Muscle layer of duodenum (tissue), 2 donors: ENCODE measurements at regions not wholly inside any gene's neighbourhood (a gene's known extent, or its start where the extent isn't known, plus 50 kb on each side); places are given as distances from the start of the nearest gene placed in this dataset.
A peak's percentile ranks its signal among the peaks of the same experiment; 100 is the strongest.

Source experiments
- H3K27ac ChIP-seq: one replicate; pipeline ENCODE4 v1.7.0; 2013; ENCODE audit warnings: mild to moderate bottlenecking, low read length
- H3K27me3 ChIP-seq: one replicate; pipeline ENCODE4 v1.7.0; 2013; ENCODE audit warnings: low read depth, mild to moderate bottlenecking, control low read depth, low read length
- H3K36me3 ChIP-seq, 2 donors: one replicate each; pipeline ENCODE4 v1.7.0; 2013; ENCODE audit warnings: low read length in 2 of 2, control low read depth in 1 of 2, mild to moderate bottlenecking in 1 of 2; ENCODE audit not compliant: insufficient read depth in 2 of 2, control insufficient read depth in 1 of 2
- H3K4me1 ChIP-seq, 2 donors: one replicate each; pipeline ENCODE4 v1.7.0; 2013; ENCODE audit warnings: low read length in 2 of 2, mild to moderate bottlenecking in 2 of 2, control low read depth in 1 of 2, moderate library complexity in 1 of 2; ENCODE audit not compliant: insufficient read depth in 2 of 2, control insufficient read depth in 1 of 2
- H3K4me3 ChIP-seq, 2 donors: one replicate each; pipeline ENCODE4 v1.7.0; 2013; ENCODE audit warnings: low read length in 2 of 2, low read depth in 1 of 2, mild to moderate bottlenecking in 1 of 2
- H3K9me3 ChIP-seq, 2 donors: one replicate each; pipeline ENCODE4 v1.7.0; 2013; ENCODE audit warnings: low read length in 2 of 2, control low read depth in 1 of 2, mild to moderate bottlenecking in 1 of 2; ENCODE audit not compliant: control insufficient read depth in 1 of 2
- donor health status: healthy.

- H3K4me3 ChIP-seq, result no peak overlapping the region
- H3K4me1 ChIP-seq, result peaks cover 0 to 14% of the 10 kb centered on the region in 2 donors
Observed at GRCh38 chr2:66699416-66699792, 264.5 kb downstream of the MEIS1 start.

GRCh38 chr2:66699793-66700676, 265.1 kb downstream of the MEIS1 start:
- H3K36me3 ChIP-seq, result no peaks in the 10 kb centered on the region
- H3K27me3 ChIP-seq, result no peaks in the 10 kb centered on the region
- peak overlapping the region; percentile 32 for H3K27ac ChIP-seq
- peaks cover 0 to 14% of the 10 kb centered on the region in 2 donors for H3K4me1 ChIP-seq
- H3K9me3 ChIP-seq, result no peaks in the 10 kb centered on the region
- no peak overlapping the region for H3K4me3 ChIP-seq

More at GRCh38 chr2:66699416-66699792, 264.5 kb downstream of the MEIS1 start:
- H3K9me3 ChIP-seq, result no peaks in the 10 kb centered on the region
- H3K36me3 ChIP-seq, result no peaks in the 10 kb centered on the region
- no peaks in the 10 kb centered on the region for H3K27me3 ChIP-seq
- H3K27ac ChIP-seq, result peak overlapping the region; percentile 68

- Histone ChIP-seq H3K4me3 (no peak overlapping the region), H3K27ac (peak overlapping the region; percentile 32)
Observed at GRCh38 chr2:66700677-66701066, 265.7 kb downstream of the MEIS1 start.

GRCh38 chr2:66701251-66701650, 266.3 kb downstream of the MEIS1 start:
- Histone ChIP-seq H3K27me3 (no peaks in the 10 kb centered on the region), H3K4me3 (no peak overlapping the region), H3K36me3 (no peaks in the 10 kb centered on the region), H3K9me3 (no peaks in the 10 kb centered on the region), H3K4me1 (peaks cover 0 to 14% of the 10 kb centered on the region in 2 donors), H3K27ac (peak overlapping the region; percentile 13)

More at GRCh38 chr2:66700677-66701066, 265.7 kb downstream of the MEIS1 start:
- Histone ChIP-seq H3K4me1 (peaks cover 0 to 14% of the 10 kb centered on the region in 2 donors), H3K36me3 (no peaks in the 10 kb centered on the region), H3K9me3 (no peaks in the 10 kb centered on the region), H3K27me3 (no peaks in the 10 kb centered on the region)

- Histone ChIP-seq H3K27me3 (no peaks in the 10 kb centered on the region), H3K4me1 (peaks cover 0 to 11% of the 10 kb centered on the region in 2 donors), H3K4me3 (no peak overlapping the region), H3K9me3 (no peaks in the 10 kb centered on the region), H3K27ac (peak overlapping the region; percentile 13), H3K36me3 (no peaks in the 10 kb centered on the region)
Observed at GRCh38 chr2:66701656-66702055, 266.7 kb downstream of the MEIS1 start.

GRCh38 chr2:66702301-66702700, 267.4 kb downstream of the MEIS1 start:
- Histone ChIP-seq H3K4me1 (peaks cover 0 to 11% of the 10 kb centered on the region in 2 donors), H3K9me3 (no peaks in the 10 kb centered on the region), H3K27ac (no peak overlapping the region), H3K4me3 (no peak overlapping the region), H3K36me3 (no peaks in the 10 kb centered on the region), H3K27me3 (no peaks in the 10 kb centered on the region)

- H3K4me3 ChIP-seq, result no peak overlapping the region
- H3K9me3 ChIP-seq, result no peaks in the 10 kb centered on the region
- H3K36me3 ChIP-seq, result no peaks in the 10 kb centered on the region
- H3K27ac ChIP-seq, result no peak overlapping the region
- H3K4me1 ChIP-seq, result peaks cover 0 to 9% of the 10 kb centered on the region in 2 donors
- no peaks in the 10 kb centered on the region for H3K27me3 ChIP-seq
Observed at GRCh38 chr2:66704786-66705185, 269.9 kb downstream of the MEIS1 start.

- no peak overlapping the region for H3K4me3 ChIP-seq
- no peaks in the 10 kb centered on the region for H3K4me1 ChIP-seq
- no peaks in the 10 kb centered on the region for H3K9me3 ChIP-seq
- no peaks in the 10 kb centered on the region for H3K27me3 ChIP-seq
- no peaks in the 10 kb centered on the region for H3K36me3 ChIP-seq
- no peak overlapping the region for H3K27ac ChIP-seq
Observed at GRCh38 chr2:66714610-66715009, 279.7 kb downstream of the MEIS1 start.

- Histone ChIP-seq H3K4me1 (no peaks in the 10 kb centered on the region), H3K27me3 (no peaks in the 10 kb centered on the region), H3K27ac (no peak overlapping the region), H3K9me3 (no peaks in the 10 kb centered on the region), H3K4me3 (no peak overlapping the region), H3K36me3 (no peaks in the 10 kb centered on the region)
Observed at GRCh38 chr2:66717218-66717905, 282.4 kb downstream of the MEIS1 start.

- no peaks in the 10 kb centered on the region for H3K27me3 ChIP-seq
- no peak overlapping the region for H3K27ac ChIP-seq
- H3K9me3 ChIP-seq, result no peaks in the 10 kb centered on the region
- H3K36me3 ChIP-seq, result no peaks in the 10 kb centered on the region
- H3K4me3 ChIP-seq, result no peak overlapping the region
- no peaks in the 10 kb centered on the region for H3K4me1 ChIP-seq
Observed at GRCh38 chr2:66717973-66718372, 283.0 kb downstream of the MEIS1 start.

GRCh38 chr2:66721776-66722175, 286.9 kb downstream of the MEIS1 start:
- no peaks in the 10 kb centered on the region for H3K9me3 ChIP-seq
- H3K27ac ChIP-seq, result no peak overlapping the region
- H3K36me3 ChIP-seq, result no peaks in the 10 kb centered on the region
- no peaks in the 10 kb centered on the region for H3K27me3 ChIP-seq
- no peak overlapping the region for H3K4me3 ChIP-seq
- no peaks in the 10 kb centered on the region for H3K4me1 ChIP-seq
